ENCODE measurements at regions not wholly inside any gene's neighbourhood (a gene's known extent, or its start where the extent isn't known, plus 50 kb on each side); places are given as distances from the start of the nearest gene placed in this dataset.

DNA sequence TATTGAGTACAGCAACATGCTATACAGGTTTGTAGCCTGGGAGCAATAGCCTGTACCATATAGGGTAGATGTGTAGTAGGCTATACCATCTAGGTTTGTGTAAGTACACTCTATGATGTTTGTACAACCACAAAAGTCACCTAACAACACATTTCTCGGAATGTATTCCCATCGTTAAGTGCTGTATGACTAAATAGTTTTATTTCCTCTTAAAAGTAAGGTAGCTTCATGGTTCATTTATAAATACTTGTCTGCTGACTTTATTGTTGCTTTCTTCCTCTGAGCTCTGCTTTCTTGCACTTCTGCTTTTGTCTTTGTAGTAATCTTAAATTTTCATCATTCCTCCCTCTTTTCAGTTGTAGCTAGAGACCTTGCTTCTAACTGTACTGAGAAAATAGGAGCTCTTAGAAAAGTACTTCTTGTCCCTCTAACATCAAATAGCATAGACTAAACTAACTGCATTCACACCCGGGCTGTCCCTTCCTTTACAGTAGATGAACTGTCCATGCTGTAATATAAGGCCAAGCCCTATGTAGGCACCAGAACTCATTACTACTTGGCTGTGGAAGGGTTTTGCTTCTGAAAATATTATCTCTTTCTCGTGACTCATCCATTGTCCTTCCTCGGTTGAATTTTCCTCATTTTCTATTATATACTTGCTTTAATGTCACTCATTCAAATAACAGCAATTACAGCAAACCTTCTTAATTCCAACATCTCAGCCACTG, 55.4 kb upstream of the FAM3C start:
- Histone ChIP-seq H3K27me3 (ENCODE audit: control insufficient read depth, insufficient read depth, low read length) (no peaks in the 10 kb centered on the region), H3K4me3 (ENCODE audit: low read depth in 2 of 2, low read length in 2 of 2) (no peak overlapping the region), H3K9me3 (ENCODE audit: control insufficient read depth, insufficient read depth, low read depth, low read length) (no peaks in the 10 kb centered on the region), H3K4me1 (ENCODE audit: control insufficient read depth, insufficient read depth, low read length) (no peaks in the 10 kb centered on the region), H3K36me3 (ENCODE audit: control insufficient read depth, insufficient read depth, low read length) (no peaks in the 10 kb centered on the region), H3K27ac (ENCODE audit: low read length) (no peak overlapping the region)
- TF ChIP-seq TCF7L2 (IDR thresholded peaks at IDR 0.05; ENCODE audit: low read depth, low read length) = no peak
- no peak for TF ChIP-seq POLR2AphosphoS5 (IDR thresholded peaks at IDR 0.05; ENCODE audit: low read depth, low read length)
- TF ChIP-seq, protein P1, sequence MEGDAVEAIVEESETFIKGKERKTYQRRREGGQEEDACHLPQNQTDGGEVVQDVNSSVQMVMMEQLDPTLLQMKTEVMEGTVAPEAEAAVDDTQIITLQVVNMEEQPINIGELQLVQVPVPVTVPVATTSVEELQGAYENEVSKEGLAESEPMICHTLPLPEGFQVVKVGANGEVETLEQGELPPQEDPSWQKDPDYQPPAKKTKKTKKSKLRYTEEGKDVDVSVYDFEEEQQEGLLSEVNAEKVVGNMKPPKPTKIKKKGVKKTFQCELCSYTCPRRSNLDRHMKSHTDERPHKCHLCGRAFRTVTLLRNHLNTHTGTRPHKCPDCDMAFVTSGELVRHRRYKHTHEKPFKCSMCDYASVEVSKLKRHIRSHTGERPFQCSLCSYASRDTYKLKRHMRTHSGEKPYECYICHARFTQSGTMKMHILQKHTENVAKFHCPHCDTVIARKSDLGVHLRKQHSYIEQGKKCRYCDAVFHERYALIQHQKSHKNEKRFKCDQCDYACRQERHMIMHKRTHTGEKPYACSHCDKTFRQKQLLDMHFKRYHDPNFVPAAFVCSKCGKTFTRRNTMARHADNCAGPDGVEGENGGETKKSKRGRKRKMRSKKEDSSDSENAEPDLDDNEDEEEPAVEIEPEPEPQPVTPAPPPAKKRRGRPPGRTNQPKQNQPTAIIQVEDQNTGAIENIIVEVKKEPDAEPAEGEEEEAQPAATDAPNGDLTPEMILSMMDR (IDR thresholded peaks at IDR 0.05) = no peak
- TF ChIP-seq, protein P2, sequence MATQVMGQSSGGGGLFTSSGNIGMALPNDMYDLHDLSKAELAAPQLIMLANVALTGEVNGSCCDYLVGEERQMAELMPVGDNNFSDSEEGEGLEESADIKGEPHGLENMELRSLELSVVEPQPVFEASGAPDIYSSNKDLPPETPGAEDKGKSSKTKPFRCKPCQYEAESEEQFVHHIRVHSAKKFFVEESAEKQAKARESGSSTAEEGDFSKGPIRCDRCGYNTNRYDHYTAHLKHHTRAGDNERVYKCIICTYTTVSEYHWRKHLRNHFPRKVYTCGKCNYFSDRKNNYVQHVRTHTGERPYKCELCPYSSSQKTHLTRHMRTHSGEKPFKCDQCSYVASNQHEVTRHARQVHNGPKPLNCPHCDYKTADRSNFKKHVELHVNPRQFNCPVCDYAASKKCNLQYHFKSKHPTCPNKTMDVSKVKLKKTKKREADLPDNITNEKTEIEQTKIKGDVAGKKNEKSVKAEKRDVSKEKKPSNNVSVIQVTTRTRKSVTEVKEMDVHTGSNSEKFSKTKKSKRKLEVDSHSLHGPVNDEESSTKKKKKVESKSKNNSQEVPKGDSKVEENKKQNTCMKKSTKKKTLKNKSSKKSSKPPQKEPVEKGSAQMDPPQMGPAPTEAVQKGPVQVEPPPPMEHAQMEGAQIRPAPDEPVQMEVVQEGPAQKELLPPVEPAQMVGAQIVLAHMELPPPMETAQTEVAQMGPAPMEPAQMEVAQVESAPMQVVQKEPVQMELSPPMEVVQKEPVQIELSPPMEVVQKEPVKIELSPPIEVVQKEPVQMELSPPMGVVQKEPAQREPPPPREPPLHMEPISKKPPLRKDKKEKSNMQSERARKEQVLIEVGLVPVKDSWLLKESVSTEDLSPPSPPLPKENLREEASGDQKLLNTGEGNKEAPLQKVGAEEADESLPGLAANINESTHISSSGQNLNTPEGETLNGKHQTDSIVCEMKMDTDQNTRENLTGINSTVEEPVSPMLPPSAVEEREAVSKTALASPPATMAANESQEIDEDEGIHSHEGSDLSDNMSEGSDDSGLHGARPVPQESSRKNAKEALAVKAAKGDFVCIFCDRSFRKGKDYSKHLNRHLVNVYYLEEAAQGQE (IDR thresholded peaks at IDR 0.05; ENCODE audit: insufficient read depth in 1 of 2, low read depth in 2 of 2, low read length in 1 of 2) = no peak
- TF ChIP-seq SIN3A (IDR thresholded peaks at IDR 0.05; ENCODE audit: borderline replicate concordance, insufficient read depth, low read depth, low read length) = no peak
- intact Hi-C loops (cut with micrococcal nuclease; ENCODE audit: unreplicated experiment) (no loop called here), in situ Hi-C loops (cut with HindIII; ENCODE audit: low pct_unique_long_range_greater_than_20kb, low sequenced_read_pairs) (no loop called here)
- ATAC-seq (no peak), DNase-seq (ENCODE audit: low read depth, low spot score) (no peak)
- ChIA-PET POLR2A (no interaction called here), CTCF (no interaction called here)
- BruUV-seq (replicated peaks) = no TSS peak

DNA sequence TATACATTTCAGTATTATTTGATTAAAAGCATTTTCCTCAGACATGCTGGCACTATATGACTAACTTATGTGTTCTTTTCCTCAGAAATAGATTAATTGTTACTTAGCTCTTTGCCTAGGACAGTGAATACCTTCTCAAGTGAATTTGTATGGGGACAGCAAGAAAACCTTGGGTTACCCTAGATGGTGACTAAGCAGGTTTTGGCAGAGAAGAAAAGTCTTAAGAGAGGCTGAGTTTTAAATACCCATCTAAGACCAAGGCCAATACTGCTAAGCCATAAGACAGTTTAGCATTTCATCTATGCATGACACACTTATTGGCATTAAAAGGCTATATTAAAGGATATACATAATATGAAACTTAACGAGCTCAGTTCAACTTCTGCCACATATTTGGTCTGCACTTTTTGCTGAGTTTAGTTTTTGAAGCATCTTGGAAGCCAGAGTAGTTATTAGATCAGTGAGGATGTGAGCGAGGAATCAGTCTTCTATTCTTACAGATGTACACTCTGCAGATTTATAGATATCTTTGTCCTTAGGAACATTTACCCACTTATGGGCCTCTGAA, 54.6 kb upstream of the FAM3C start:
- DNase-seq (ENCODE audit: low read depth, low spot score) (no peak), ATAC-seq (no peak)
- intact Hi-C loops (cut with micrococcal nuclease; ENCODE audit: unreplicated experiment) = no loop called here
- in situ Hi-C loops (cut with HindIII; ENCODE audit: low pct_unique_long_range_greater_than_20kb, low sequenced_read_pairs) = no loop called here
- BruUV-seq (replicated peaks) = no TSS peak
- ChIA-PET POLR2A (no interaction called here), CTCF (no interaction called here)
- no peak overlapping the region for H3K27ac ChIP-seq (ENCODE audit: low read length)
- H3K4me3 ChIP-seq (ENCODE audit: low read depth in 2 of 2, low read length in 2 of 2) = no peak overlapping the region
- H3K9me3 ChIP-seq (ENCODE audit: control insufficient read depth, insufficient read depth, low read depth, low read length) = no peaks in the 10 kb centered on the region
- H3K4me1 ChIP-seq (ENCODE audit: control insufficient read depth, insufficient read depth, low read length) = no peaks in the 10 kb centered on the region
- no peaks in the 10 kb centered on the region for H3K36me3 ChIP-seq (ENCODE audit: control insufficient read depth, insufficient read depth, low read length)
- H3K27me3 ChIP-seq (ENCODE audit: control insufficient read depth, insufficient read depth, low read length) = no peaks in the 10 kb centered on the region
- TF ChIP-seq, protein P1 (IDR thresholded peaks at IDR 0.05) = no peak
- TF ChIP-seq TCF7L2 (IDR thresholded peaks at IDR 0.05; ENCODE audit: low read depth, low read length) (no peak), POLR2AphosphoS5 (IDR thresholded peaks at IDR 0.05; ENCODE audit: low read depth, low read length) (no peak), SIN3A (IDR thresholded peaks at IDR 0.05; ENCODE audit: borderline replicate concordance, insufficient read depth, low read depth, low read length) (no peak)
- TF ChIP-seq, protein P2 (IDR thresholded peaks at IDR 0.05; ENCODE audit: insufficient read depth in 1 of 2, low read depth in 2 of 2, low read length in 1 of 2) = no peak
